Limb (tissue), 2 donors: ENCODE measurements at regions not wholly inside any gene's neighbourhood (a gene's known extent, or its start where the extent isn't known, plus 50 kb on each side); places are given as distances from the start of the nearest gene placed in this dataset.

Source experiments
- DNase-seq, 2 donors: peaks; one replicate each; pipeline ENCODE4 v3.0.0-alpha.2; 2016; ENCODE audit errors: extremely low spot score in 2 of 2

DNA sequence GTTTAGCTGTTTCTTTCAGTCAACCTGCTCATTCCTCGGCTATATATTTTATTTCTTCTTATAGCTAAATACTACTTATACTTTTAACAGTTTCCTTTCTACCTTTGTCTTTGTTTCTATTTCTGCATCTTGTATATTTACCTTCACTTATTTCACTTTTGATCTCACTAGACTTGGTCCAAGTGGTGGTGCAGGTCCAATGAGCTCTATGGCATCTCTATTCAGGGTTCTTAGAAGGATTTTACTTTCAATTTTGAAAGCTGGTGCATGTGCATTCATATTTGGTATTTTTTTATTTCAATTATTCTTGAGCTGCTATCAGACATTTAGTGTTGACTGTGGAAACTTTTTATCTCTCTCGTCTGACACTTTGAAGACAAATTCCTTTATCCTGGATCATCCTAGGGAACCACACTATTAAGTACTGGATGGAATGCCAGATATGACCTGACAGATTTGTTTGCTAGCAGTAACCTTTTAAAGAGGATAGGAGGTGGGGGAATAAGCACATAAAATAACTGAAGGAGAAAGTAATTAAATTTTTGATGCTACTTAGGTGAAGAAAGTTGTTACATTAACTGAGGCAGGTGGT, 123.1 kb upstream of the PJA2 start:
- no peak for DNase-seq

DNA sequence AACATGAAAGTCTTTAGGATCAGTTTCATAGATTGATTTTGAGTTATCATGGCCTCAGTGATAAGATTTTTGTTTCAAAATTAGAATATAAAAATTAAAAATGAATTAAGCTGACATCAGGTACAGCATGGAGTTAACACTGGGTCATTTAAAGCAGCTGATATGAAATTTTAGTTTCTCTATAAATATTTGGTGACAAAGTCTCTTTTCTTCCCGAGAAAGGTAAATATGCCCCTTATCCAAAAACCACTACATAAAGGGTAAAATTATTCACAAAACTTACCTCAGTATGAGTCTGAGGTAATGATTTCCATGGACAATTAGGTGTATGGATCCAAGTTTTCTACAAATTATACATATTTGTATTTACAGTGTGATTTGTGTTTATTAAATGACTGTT, 121.5 kb upstream of the PJA2 start:
- no peak for DNase-seq

DNA sequence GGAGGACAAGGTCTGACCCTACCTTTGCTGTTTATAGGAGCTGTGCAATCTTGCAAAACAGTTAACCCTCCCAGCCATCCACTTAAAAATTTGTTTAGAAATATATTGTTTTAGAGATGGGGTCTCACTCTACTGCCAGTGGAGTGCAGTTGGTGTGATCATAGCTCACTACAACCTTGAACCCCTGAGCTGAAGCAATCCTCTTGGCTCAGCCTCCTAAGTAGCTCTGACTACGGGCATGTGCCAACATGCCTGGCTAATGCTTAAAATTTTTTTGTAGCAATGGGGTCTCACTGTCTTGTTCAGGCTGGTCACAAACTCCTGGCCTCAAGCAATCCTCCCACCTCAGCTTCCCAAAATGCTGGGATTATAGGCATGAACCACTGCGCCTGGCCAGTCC, 120.2 kb upstream of the PJA2 start:
- DNase-seq = no peak

DNA sequence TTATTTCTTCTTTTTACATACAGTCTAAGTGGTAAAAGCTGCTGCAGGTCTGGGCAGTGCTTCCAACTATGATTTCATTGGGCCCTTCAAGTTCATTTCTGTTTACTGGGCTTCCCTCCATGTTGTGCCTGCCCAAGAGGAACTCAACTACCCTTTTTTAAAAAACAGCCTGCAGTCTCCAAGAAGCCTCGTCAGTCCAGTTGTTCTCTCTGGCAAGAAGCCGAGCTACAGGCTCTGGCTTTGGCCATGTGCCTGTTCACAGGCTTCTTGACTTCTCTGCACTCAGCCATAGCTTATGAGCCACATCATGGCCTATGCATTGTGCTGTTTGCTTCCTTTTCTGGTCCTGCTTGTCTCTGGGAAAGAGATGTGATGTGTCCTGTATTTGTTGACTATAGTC, 119.7 kb upstream of the PJA2 start:
- peak in 1 of 2 donors; percentile 68 for DNase-seq

DNA sequence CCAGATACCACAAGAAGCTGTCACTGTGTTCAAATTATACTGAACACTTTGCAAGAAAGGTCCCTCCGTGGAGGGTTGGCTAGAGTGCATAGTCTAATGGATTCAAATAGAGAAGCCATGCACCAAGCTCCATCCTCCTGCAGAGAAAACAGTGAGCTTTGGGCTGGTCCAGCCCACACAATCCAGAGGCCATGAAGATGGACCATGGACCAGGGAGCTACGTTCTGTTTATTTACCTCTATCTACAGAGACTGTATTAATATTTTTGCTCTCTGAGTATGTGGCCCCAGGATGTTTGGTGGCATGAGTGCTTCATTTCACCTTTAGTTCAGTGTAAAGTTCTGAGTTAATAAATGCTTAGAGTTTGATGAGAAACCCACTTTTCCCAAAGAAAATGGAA, 114.8 kb upstream of the PJA2 start:
- no peak for DNase-seq

DNA sequence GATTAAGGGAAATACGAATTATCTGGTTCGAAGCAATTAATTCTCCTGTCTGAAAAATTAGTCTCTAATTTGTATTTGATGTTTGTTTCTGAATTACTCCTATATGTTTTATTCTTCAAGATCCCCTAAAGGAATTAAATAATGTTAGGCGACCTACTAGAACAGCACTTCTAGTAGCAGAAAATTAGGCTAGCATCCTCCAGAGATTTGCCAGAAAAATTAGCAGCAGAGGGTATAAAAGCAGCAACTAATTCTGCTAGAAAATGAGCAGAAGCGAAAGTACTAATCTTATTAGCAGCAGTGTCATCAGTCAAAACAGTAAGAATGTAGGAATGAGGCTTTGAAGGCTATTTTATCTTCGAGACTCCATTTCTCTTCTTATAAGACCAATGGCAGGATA, 114.3 kb upstream of the PJA2 start:
- no peak for DNase-seq

DNA sequence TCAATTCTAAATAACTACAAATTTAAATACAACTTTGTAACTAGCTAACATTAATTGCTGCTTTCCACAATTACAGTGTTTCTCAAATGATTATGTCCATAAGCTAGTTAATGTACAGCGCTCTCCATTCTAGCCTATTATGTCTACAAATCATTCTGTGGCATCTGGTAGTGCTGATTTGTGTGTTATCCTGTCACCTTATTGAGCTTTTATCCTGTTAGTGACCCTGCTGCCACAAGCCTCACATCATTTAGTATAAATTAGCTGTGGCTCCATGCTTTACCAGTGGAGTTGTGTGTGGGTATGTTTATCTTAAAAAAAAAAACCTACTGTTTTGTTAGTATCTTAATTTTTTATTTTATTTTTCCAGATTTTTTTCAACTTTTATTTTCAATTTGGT, 112.6 kb upstream of the PJA2 start:
- DNase-seq = no peak

DNA sequence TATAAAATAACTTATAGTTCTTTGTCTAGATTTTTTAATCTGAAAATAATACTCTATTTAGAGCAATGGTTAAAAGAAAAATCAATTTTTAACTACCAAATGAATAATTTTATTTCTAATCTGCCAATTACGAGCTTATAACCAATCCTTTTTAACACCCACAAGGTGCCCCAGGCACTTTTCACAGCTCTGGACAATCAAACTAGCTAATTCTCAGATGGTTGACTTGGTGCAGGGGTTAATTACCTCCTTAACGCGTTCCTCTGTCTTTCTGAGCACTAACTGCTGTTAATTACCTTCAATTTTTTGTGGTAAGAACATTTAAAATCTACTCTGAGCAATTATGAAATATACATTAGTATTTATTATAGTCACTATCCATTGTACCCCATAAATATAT, 109.6 kb upstream of the PJA2 start:
- DNase-seq = no peak

DNA sequence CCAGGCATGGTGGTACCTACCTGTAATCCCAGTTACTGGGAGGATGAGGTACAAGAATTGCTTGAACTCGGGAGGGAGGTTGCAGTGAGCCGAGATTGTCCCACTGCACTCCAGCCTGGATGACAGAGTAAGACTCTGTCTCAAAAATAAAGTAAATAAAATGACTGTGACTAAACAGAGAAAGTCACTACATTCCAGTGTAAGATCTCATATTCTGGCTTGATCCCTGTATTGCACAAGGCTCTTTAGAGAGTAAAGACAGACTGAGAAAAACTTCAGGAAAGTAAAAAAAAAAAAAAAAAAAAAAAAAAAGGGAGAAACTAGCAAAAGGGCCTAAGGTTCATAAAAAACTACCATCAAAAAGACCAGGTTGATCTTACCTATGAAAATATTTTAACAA, 106.6 kb upstream of the PJA2 start:
- DNase-seq = no peak

DNA sequence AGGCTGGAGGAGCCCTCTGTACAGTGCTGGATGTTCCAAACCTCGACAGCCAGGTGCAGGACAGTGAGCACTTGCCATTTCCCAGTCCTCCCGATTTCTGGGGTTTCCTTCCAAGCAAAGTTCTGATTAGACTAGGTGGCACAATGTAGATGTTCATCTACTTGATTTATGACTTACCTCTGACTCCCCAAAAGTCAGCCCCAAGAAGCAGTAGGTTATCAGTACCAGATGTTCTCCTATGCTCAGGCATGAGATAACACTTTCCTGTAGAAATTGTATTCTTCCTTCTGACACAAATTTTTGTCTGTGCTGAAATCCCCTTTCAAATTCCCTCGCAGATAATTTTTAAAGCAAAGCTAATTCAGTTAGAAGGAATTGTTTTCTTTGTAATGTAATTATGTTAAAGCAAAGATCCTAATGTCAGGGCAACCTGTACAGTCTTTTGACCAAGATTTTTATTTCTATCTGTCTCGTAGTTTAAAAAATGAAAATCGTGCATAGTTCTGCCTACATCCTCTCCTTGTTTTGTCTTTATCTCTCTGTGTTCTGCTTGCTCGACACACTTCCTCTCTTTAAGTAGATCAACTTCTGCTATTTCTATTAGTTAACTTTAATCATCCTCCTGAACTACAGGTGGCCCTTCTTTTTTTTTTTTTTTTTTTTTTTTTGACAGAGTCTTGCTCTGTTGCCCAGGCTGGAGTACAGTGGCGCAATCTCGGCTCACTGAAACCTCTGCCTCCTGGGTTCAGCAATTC, 102.4 kb upstream of the PJA2 start:
- no peak for DNase-seq

DNA sequence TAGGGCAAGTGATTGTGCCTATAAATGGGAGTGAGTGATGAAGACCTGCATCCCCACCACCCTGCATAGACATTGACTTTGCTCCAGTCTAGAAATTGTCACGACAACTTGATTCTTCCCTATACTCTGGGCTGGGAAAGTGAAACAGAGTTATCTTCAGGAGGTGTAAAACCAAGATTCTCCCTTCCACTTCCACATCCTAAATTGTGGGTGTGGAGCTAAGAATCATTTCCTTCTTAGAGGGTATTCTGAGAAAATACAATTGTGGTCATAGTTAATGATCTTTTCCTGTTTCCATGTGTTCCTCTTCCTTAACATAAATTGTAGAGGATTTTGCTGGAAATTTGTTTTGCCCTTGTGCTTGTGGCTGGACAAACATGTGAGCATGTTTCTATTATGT, 96.8 kb upstream of the PJA2 start:
- no peak for DNase-seq

DNA sequence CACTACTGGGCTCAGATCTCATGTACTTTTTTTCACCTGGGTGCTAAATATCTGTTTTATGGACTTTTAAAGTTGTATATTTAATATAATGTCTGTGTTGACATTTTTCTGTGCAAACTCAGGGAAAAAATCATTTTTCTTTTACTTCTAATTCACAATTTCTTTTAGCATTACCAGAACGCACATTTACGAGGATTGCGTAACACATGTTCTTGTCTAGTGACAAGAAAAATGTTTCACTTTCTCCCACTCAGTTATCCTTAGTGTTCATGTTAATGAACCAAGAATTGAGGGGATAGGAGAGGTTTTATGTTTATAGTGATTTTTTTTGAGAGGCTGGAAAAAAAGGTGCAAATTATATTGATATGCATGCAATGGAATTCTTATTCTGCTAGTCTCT, 86.3 kb upstream of the PJA2 start:
- DNase-seq = no peak

DNA sequence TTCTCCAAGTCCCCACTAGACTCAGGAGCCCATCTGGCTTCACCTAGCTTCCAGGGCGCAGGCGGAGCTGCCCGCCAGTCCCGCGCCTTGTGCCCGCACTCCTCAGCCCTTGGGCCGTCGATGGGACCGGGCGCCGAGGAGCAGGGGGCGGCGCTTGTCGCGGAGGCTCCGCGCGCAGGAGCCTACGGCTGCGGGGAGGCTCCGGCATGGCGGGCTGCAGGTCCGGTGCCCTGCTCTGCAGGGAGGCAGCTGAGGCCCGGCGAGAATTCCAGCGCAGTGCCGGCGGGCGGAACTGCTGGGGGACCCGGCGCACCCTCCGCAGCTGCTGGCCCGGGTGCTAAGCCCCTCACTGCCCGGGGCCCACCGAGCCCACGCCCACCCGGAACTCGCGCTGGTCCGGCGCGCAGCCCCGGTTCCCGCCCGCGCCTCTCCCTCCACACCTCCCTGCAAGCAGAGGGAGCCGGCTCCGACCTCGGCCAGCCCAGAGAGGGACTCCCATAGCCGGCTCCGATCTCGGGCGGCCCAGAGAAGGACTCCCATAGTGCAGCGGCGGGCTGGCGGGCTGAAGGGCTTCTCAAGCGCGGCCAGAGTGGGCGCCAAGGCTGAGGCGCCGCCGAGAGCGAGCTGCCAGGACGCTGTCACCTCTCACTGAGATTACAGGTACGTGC, 78.1 kb upstream of the PJA2 start:
- no peak for DNase-seq

DNA sequence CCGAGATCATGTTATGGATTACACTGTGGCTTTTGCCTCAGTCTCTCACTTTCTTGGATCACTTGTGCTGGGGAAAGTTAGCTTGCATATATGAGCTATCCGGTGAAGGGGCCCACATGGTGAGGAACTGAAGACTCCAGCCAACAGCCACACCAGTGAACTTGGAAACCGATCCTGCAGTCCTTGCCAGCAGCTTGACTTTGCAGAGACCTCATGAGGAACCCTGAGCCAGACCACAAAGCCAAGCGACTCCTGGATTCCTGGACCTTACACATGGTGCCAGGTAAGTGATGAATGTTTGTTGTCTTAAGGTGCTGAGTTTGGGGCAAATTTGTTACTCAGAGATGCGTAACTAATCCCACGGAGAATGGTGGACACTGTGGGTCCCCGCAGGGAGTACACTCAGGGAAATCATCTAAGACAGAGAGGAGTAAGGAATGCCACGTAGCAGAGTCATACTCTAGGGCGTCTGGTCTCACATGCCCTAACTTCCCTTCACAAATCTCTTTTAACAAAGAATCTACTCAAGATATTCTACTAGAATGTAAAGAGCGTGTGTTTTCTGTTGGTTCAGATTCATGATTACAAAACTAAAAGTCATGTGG, 76.5 kb upstream of the PJA2 start:
- peak; percentile 34 to 38 for DNase-seq

DNA sequence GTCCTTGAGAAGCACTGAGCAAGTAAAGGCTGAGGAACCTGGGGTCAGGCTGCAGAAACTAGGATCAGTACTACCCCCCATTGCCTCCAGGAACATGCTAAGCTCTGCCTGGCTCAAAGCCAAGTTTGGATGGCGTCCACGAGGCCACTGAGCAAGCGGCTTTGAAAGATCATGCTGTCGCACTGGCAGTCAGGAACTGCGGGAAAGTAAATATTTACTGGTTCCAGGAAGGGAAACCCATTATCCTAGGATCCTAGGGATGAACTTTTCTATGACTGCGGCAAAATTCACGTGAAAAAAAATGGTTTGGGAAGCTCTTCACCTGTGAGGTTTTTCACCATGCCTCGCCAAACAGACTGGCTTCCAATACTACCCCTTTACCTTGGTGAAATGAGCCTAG, 75.3 kb upstream of the PJA2 start:
- DNase-seq = peak in 1 of 2 donors; percentile 69

DNA sequence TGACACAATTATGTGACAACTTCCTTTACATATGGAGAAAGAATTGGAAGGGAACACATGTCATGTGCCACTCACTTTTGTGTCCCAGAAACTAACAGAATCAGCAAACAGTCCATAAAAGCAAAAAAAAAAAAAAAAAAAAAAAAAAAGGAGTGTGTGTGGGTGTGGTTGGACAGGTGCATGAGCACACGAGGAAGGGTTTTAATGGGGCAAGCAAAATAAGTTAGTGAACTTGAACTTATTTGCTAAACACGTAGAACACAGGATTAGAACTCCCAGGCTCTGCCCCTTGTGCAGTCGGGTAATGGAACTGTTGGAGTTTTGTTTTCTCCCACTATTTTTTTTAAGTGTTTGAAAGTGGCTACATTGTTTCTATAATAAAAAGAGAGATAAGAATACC, 74.8 kb upstream of the PJA2 start:
- no peak for DNase-seq

DNA sequence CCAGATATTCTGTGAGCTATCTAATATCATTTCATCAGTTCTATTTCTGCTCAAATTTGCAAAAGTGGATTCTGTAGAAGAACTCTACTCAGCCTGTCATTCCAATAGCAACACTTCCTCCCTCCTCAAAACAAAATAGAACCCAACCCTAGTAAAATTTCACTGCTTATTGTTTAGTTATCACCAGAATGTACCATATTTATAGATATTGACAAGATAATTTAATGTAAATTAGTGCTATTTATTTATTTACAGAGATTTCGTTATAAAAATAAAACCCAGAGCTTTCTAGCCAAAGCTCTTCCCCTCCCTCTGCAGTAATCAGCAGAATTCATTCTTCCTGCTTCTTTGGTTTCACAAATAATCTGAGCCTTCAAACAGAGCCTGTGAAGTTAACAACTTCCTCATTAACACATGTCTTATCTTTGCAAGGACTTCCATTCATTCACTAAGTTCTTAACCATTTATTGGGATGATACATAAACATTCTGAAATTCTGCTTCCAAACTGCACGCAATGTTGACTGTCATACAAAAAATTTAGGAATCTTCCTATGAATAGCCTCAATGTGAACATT, 73.7 kb upstream of the PJA2 start:
- DNase-seq = no peak

DNA sequence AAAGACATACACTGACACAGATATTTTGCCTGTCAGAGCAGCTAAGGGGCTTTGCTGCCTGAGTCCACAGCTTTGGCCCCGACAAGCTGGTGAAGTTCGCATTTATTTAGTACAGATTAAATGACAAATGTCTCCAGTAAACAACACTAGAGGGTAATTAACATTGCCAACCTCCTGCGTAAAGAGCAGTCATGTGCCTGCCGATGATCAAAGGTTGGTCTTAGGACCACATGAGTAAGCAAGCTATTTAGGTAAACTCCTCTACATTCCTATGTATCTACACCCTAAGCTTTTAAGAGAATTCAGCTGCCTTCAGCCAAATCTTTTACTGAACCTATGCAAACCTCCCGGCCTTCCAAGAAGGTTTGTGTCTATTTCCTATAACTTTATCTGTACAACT, 73.0 kb upstream of the PJA2 start:
- DNase-seq = no peak

DNA sequence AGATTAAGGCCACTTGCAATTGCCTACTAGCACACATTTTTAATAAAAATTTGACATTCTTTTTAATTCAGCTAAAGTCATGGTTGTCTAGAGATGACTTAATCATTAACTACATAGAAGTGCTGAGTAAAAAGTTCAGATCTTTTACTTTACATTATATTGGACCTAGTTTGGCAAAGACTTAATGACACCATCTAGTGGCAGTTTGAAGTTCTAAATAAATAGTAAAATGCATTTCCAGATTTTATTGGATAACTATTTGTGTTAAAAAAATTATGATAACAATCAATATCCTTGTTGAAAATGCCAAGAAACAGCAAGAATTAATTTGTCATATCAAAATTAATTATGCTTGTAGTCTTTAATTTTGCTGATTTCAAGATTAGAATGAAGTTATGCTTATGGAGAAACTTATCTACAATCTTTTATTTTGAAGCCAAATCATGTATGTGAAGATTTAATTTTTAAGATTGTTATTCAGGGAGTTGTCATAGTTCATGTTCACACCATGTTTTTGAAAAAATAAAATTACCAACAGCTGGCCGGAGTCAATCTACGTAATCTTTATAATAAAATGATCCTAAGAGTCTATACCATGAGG, 69.6 kb upstream of the PJA2 start:
- no peak for DNase-seq

DNA sequence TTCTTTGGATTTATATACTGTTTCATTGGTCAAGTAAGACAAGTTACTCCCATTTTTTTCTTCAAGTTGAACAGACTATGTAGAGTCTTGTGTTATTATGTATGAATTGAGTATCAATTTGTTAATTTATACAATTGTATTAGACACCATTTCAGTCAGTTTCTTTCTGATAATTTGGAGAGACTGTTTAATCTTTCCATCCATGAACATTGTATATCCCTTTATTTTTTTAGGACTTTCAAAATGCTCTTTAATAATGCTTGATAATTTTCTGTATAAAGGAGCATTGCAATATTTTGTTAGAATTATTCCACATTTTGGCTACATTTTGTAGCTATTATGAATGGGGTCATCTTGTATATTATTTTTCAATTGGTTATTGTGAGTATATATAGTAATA, 69.1 kb upstream of the PJA2 start:
- no peak for DNase-seq

DNA sequence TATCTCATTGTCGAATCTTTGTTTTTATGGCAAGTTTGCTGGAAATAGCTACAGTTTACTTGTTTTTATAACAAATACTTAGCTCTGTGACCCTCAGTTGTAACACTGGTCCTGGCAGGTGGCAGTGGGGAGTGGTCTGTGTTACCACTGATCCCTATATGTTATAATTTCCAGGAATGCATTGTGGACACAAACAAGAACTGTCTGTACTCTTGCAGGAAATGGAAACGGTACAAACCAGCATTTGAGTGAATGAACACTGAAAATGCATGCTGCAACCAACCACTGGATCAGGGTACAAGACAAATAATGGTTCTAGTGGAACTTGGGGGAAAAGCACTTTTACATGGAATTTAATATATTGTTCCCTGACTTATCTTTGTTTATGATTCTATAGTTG, 66.5 kb upstream of the PJA2 start:
- DNase-seq = no peak
